ENCODE measurements at regions not wholly inside any gene's neighbourhood (a gene's known extent, or its start where the extent isn't known, plus 50 kb on each side); places are given as distances from the start of the nearest gene placed in this dataset.

DNA sequence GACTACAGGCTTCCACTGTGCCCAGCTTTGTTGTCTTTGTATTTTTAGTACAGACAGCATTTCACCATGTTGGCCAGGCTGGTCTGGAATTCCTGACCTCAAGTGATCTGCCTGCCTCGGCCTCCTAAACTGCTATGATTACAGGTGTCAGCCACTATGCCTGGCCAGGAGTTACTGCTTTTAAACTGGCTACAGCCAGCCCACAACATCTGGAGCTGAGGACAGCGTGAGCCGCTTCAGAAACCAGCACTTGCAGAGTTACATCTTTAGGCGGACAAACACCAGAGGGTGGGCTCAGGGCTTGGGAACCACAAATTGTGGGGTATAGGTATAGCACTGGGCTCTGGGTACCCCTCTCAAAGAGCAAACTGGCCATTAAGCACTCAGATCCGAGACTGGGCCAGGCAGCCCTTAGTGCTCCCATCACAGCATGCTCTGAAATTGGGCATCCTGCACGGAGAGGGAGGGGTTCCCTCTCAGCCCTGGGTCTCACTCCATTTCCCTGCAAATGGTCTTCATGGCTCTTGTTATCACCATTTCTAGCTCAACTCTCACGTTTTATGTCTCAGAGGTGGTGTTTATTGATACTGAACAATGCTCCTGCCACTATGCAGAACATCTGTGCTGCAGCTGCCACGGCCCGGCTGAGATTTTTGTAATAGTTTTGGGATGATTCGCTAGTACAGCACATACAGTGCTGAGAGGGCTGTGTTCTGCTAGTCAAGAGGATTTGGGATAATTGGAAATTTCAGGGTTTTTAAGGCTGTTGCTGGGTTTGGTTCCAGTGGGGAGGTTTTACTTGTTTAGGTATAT is 146.4 kb upstream of the LYZL2 start:
- TF ChIP-seq, protein P1, sequence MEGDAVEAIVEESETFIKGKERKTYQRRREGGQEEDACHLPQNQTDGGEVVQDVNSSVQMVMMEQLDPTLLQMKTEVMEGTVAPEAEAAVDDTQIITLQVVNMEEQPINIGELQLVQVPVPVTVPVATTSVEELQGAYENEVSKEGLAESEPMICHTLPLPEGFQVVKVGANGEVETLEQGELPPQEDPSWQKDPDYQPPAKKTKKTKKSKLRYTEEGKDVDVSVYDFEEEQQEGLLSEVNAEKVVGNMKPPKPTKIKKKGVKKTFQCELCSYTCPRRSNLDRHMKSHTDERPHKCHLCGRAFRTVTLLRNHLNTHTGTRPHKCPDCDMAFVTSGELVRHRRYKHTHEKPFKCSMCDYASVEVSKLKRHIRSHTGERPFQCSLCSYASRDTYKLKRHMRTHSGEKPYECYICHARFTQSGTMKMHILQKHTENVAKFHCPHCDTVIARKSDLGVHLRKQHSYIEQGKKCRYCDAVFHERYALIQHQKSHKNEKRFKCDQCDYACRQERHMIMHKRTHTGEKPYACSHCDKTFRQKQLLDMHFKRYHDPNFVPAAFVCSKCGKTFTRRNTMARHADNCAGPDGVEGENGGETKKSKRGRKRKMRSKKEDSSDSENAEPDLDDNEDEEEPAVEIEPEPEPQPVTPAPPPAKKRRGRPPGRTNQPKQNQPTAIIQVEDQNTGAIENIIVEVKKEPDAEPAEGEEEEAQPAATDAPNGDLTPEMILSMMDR (IDR thresholded peaks at IDR 0.05; ENCODE audit: poor library complexity), result no peak
- no peak for TF ChIP-seq EZH2 (IDR thresholded peaks at IDR 0.05; ENCODE audit: borderline replicate concordance)

Measured in hepatocyte (in vitro differentiated cells).